Transverse colon (tissue), 4 donors: ENCODE measurements at regions not wholly inside any gene's neighbourhood (a gene's known extent, or its start where the extent isn't known, plus 50 kb on each side); places are given as distances from the start of the nearest gene placed in this dataset.

Experiments
- DNase-seq: peaks from one replicate; pipeline ENCODE4 v3.0.0-alpha.2; 2019
- H3K27ac ChIP-seq, 4 donors: fragments of 200-600 bp; sonication (generic); 2 replicates each; pipeline ENCODE4 v1.5.1; 2016 to 2018; ENCODE audit warnings: inconsistent platforms in 4 of 4
- H3K27me3 ChIP-seq: fragments of 200-600 bp; sonication (generic); 2 replicates; pipeline ENCODE4 v1.5.1; 2017; ENCODE audit warnings: inconsistent platforms
- H3K36me3 ChIP-seq, 4 donors: fragments of 200-600 bp; sonication (generic); 2 replicates each; pipeline ENCODE4 v1.5.1; 2017 to 2019; ENCODE audit warnings: inconsistent platforms in 4 of 4
- H3K4me1 ChIP-seq, 4 donors: fragments of 200-600 bp; sonication (generic); 2 replicates each; pipeline ENCODE4 v1.5.1; 2017 to 2020; ENCODE audit warnings: inconsistent platforms in 4 of 4
- H3K4me3 ChIP-seq, 4 donors: fragments of 200-600 bp; sonication (generic); 1 replicate in 1 of 4; 2 replicates in 3 of 4; pipeline versions ENCODE4 v1.5.1 to v1.6.1; 2017 to 2019; ENCODE audit warnings: inconsistent platforms in 4 of 4
- H3K9me3 ChIP-seq, 2 donors: fragments of 200-600 bp; sonication (generic); 2 replicates each; pipeline ENCODE4 v1.5.1; 2017 to 2019; ENCODE audit warnings: inconsistent platforms in 2 of 2
- CTCF ChIP-seq, 5 experiments: fragments of 200-600 bp in 3 of 5; fragments of 450-650 bp in 2 of 5; sonication (generic) in 3 of 5; IDR thresholded peaks; 1 replicate in 2 of 5; 2 replicates in 3 of 5; pipeline ENCODE4 v1.5.1; 2016 to 2017; ENCODE audit warnings: antibody characterized with exemption in 5 of 5, inconsistent platforms in 3 of 5, mild to moderate bottlenecking in 2 of 5, moderate library complexity in 1 of 5
- EP300 ChIP-seq: sonication (generic); formaldehyde crosslinking; IDR thresholded peaks from one replicate; pipeline ENCODE4 v1.6.1; 2017; ENCODE audit warnings: antibody characterized with exemption, low read depth
- POLR2A ChIP-seq: fragments of 450-650 bp; IDR thresholded peaks from one replicate; pipeline ENCODE4 v1.6.1; 2016; ENCODE audit warnings: antibody characterized with exemption, mild to moderate bottlenecking, moderate library complexity
- POLR2AphosphoS5 ChIP-seq, 3 donors: sonication (generic); formaldehyde crosslinking; IDR thresholded peaks; one replicate each; pipeline ENCODE4 v1.6.1; 2016; ENCODE audit warnings: antibody characterized with exemption in 3 of 3
- WGBS, 2 donors: methylation state at CpG; one replicate each; pipeline ENCODE4 v1.1.5; 2018; ENCODE audit warnings: low coverage in 1 of 2; 5-methylcytosine and 5-hydroxymethylcytosine counted together
- in situ Hi-C, 4 donors: fragments of 200-750 bp; cut with MboI; loops; one replicate each; pipeline versions ENCODE4 v1.15.0 to v1.15.1; 2017; ENCODE audit warnings: low sequenced_read_pairs in 3 of 4, low pct_ligation_motif_present in 1 of 4, low pct_unique_long_range_greater_than_20kb in 1 of 4
- intact Hi-C: fragments of 100-400 bp; cut with DNase I; formaldehyde crosslinking; loops from one replicate; pipeline ENCODE4 v1.15.1; 2023; ENCODE audit warnings: low total_unique reads

- in situ Hi-C loops (no loop called here), intact Hi-C loops (no loop called here)
- Histone ChIP-seq H3K27me3 (no peaks in the 10 kb centered on the region), H3K4me1 (no peaks in the 10 kb centered on the region), H3K4me3 (no peak overlapping the region), H3K36me3 (no peaks in the 10 kb centered on the region), H3K27ac (no peak overlapping the region), H3K9me3 (no peaks in the 10 kb centered on the region)
- no peak for DNase-seq
- TF ChIP-seq EP300 (no peak), CTCF (IDR thresholded peaks at IDR 0.05) (no peak), POLR2AphosphoS5 (IDR thresholded peaks at IDR 0.05) (no peak)
- WGBS, 2 donors: 78 to 87% methylated on average over 3 to 4 of the region's 4 CpGs
These were observed 240.3 kb upstream of the TMPO start for GRCh38 chr12:98275131-98275475.

- intact Hi-C loops: no loop called here
- WGBS, 2 donors: 80 to 82% methylated on average over 5 to 6 of the region's 6 CpGs
- no peaks in the 10 kb centered on the region for H3K36me3 ChIP-seq
- H3K4me3 ChIP-seq: no peak overlapping the region
- in situ Hi-C loops: no loop called here
- no peak for DNase-seq
- H3K27me3 ChIP-seq: no peaks in the 10 kb centered on the region
- TF ChIP-seq CTCF (IDR thresholded peaks at IDR 0.05) (no peak), POLR2A (no peak), POLR2AphosphoS5 (IDR thresholded peaks at IDR 0.05) (no peak)
- H3K27ac ChIP-seq: no peak overlapping the region
- no peaks in the 10 kb centered on the region for H3K4me1 ChIP-seq
- no peaks in the 10 kb centered on the region for H3K9me3 ChIP-seq
These were observed 235.2 kb upstream of the TMPO start for GRCh38 chr12:98280152-98280551.

- Histone ChIP-seq H3K4me1 (no peaks in the 10 kb centered on the region), H3K27me3 (no peaks in the 10 kb centered on the region), H3K4me3 (no peak overlapping the region), H3K9me3 (no peaks in the 10 kb centered on the region), H3K27ac (no peak overlapping the region), H3K36me3 (no peaks in the 10 kb centered on the region)
- 93 to 95% methylated on average over 6 to 7 of the region's 7 CpGs for WGBS, 2 donors
- no peak for DNase-seq
- in situ Hi-C loops: no loop called here
- intact Hi-C loops: no loop called here
- TF ChIP-seq EP300: no peak
- no peak for TF ChIP-seq POLR2AphosphoS5 (IDR thresholded peaks at IDR 0.05)
- TF ChIP-seq POLR2A: no peak
- no peak for TF ChIP-seq CTCF (IDR thresholded peaks at IDR 0.05)
These were observed 234.8 kb upstream of the TMPO start for GRCh38 chr12:98280621-98281020.

GRCh38 chr12:98291828-98292227 lies 223.6 kb upstream of the TMPO start:
- Histone ChIP-seq H3K4me3 (no peak overlapping the region), H3K4me1 (no peaks in the 10 kb centered on the region), H3K36me3 (no peaks in the 10 kb centered on the region), H3K27me3 (no peaks in the 10 kb centered on the region), H3K9me3 (no peaks in the 10 kb centered on the region), H3K27ac (no peak overlapping the region)
- WGBS, 2 donors: 18 to 20% methylated on average over 3 to 4 of the region's 4 CpGs
- TF ChIP-seq EP300: no peak
- TF ChIP-seq POLR2AphosphoS5 (IDR thresholded peaks at IDR 0.05): no peak
- no peak for TF ChIP-seq CTCF (IDR thresholded peaks at IDR 0.05)
- TF ChIP-seq POLR2A: no peak
- intact Hi-C loops: no loop called here
- in situ Hi-C loops: no loop called here
- no peak for DNase-seq
